Brain microvascular endothelial cell (primary cell): ENCODE measurements at regions not wholly inside any gene's neighbourhood (a gene's known extent, or its start where the extent isn't known, plus 50 kb on each side); places are given as distances from the start of the nearest gene placed in this dataset.

ENCODE experiments used
- DNase-seq: peaks from one replicate; pipeline ENCODE4 v3.0.0-alpha.2; 2020
- H3K27ac ChIP-seq: fragments of 250-450 bp; sonication (Bioruptor Pico); 2 replicates; pipeline ENCODE4 v1.5.1; 2020; ENCODE audit warnings: mild to moderate bottlenecking, moderate library complexity
- H3K27me3 ChIP-seq: fragments of 250-450 bp; sonication (Bioruptor Pico); replicated peaks from 2 replicates; pipeline ENCODE4 v1.5.1; 2020; ENCODE audit warnings: mild to moderate bottlenecking
- H3K36me3 ChIP-seq: fragments of 250-450 bp; sonication (Bioruptor Pico); replicated peaks from 2 replicates; pipeline ENCODE4 v1.5.1; 2020; ENCODE audit warnings: mild to moderate bottlenecking
- H3K4me3 ChIP-seq: 2 replicates; pipeline ENCODE4 v1.5.1; 2011; ENCODE audit warnings: low read depth, mild to moderate bottlenecking, control low read depth, low read length, moderate library complexity
- CTCF ChIP-seq: IDR thresholded peaks from 2 replicates; pipeline ENCODE4 v1.5.1; 2011; ENCODE audit warnings: low read depth, mild to moderate bottlenecking, moderate library complexity, low read length, control low read depth, inconsistent platforms; ENCODE audit errors: missing control alignments
- in situ Hi-C: cut with HindIII; loops from 2 replicates; pipeline ENCODE4 v1.10.0; 2017; ENCODE audit warnings: low sequenced_read_pairs, low pct_ligation_motif_present

- no peak overlapping the region for H3K27ac ChIP-seq
- peak; percentile 31 for DNase-seq
- no peak for TF ChIP-seq CTCF
- in situ Hi-C loops, result no loop called here
- H3K4me3 ChIP-seq, result no peak overlapping the region
- H3K36me3 ChIP-seq, result no peaks in the 10 kb centered on the region
- no peaks in the 10 kb centered on the region for H3K27me3 ChIP-seq
These were observed 50.9 kb upstream of the OSTN start for GRCh38 chr3:191148131-191148530.

GRCh38 chr3:191143224-191143623, 55.8 kb upstream of the OSTN start:
- H3K27me3 ChIP-seq, result no peaks in the 10 kb centered on the region
- H3K27ac ChIP-seq, result no peak overlapping the region
- H3K36me3 ChIP-seq, result no peaks in the 10 kb centered on the region
- in situ Hi-C loops, result no loop called here
- no peak for DNase-seq
- no peak overlapping the region for H3K4me3 ChIP-seq
- TF ChIP-seq CTCF, result no peak

DNA sequence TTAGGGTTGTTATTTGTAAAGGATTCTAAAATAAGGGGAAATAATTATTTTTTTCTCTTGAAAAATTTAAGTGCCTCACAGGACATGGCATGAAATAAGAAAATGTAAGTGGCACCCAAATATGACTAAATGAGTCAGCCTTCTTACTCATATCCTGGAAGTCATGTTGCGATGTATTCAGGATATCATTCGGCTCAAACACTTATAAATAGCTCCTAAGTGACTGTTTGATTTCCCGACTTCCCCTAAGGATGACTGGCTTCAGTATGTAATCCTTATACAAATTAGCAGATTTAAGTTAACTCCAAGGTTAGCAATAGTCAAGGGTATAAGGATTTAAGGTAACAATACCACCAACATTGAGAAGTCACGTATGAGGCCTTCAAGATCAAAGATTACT, 57.3 kb upstream of the OSTN start:
- Histone ChIP-seq H3K27me3 (no peaks in the 10 kb centered on the region), H3K27ac (peak overlapping the region; percentile 74), H3K36me3 (no peaks in the 10 kb centered on the region), H3K4me3 (no peak overlapping the region)
- DNase-seq, result peak; percentile 79
- in situ Hi-C loops, result no loop called here
- TF ChIP-seq CTCF, result no peak

DNA sequence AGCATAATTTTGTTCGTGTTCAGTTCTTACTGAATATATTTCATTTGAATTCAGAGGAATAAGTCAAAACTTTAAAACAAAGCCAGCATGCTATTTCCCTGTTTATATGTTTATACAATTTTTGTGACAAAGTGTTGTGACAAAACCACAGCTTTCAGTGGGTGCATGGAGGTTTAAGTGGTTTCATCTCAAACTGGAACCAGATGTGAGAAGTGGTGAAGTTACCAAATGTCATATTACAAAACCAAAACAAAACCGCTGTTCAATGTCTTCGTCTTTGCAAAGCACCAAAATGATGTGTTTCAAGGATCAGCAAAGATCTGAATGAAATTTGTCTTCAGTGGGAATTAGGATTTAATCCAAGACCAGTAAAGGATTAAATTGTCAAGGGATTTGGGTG, 59.3 kb upstream of the OSTN start:
- H3K36me3 ChIP-seq, result no peaks in the 10 kb centered on the region
- TF ChIP-seq CTCF, result no peak
- no peak for DNase-seq
- H3K27me3 ChIP-seq, result no peaks in the 10 kb centered on the region
- H3K27ac ChIP-seq, result no peak overlapping the region
- in situ Hi-C loops, result no loop called here
- no peak overlapping the region for H3K4me3 ChIP-seq

DNA sequence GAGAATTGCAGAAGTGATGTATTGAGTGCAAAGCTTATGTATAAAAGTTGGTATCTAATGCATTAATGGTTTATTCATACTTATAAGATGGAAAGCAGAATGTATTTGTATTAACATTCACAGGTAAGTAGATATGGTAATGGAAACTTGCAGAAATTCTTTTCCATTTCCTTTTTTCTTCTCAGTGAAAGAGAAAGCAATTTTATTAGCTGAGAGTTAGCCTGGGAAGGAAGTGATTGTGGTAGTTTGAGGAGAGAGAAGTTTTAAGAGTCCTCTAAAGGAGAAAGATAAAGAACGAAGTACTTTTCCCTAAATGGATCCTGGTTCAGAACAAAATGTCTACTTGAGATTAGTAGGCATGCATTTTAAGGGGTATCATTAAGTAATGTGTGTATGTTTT, 60.1 kb upstream of the OSTN start:
- Histone ChIP-seq H3K36me3 (no peaks in the 10 kb centered on the region), H3K4me3 (no peak overlapping the region), H3K27me3 (no peaks in the 10 kb centered on the region), H3K27ac (no peak overlapping the region)
- no peak for TF ChIP-seq CTCF
- no peak for DNase-seq
- in situ Hi-C loops, result no loop called here

DNA sequence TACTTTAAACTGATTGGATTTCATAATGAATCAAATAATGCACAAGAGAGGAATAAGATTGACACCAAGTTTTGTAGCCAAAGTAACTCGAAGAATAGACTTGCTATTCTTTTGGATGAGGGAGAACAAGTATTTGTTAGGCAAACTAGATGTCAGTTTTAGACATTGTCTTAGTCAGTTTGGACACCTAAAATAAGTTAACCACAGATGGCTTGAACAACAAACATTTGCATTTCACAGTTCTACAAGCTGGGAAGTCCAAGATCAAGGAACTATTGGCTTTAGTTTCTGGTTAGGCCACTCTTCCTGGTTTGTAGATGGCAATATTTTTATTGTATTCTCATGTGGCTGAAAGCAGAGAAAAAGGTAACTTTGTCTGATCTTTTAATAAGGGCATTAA, 61.3 kb upstream of the OSTN start:
- no peaks in the 10 kb centered on the region for H3K27me3 ChIP-seq
- TF ChIP-seq CTCF, result no peak
- DNase-seq, result no peak
- no peaks in the 10 kb centered on the region for H3K36me3 ChIP-seq
- H3K27ac ChIP-seq, result no peak overlapping the region
- no peak overlapping the region for H3K4me3 ChIP-seq
- in situ Hi-C loops, result no loop called here
